ENCODE measurements at regions not wholly inside any gene's neighbourhood (a gene's known extent, or its start where the extent isn't known, plus 50 kb on each side); places are given as distances from the start of the nearest gene placed in this dataset.

GRCh38 chr3:46146548-46146947, 61.6 kb downstream of the CCR1 start:
- no peak for DNase-seq

- DNase-seq = no peak
Measured at GRCh38 chr3:46146021-46146420, 62.1 kb downstream of the CCR1 start.

GRCh38 chr3:46145147-46145546, 63.0 kb downstream of the CCR1 start:
- no peak for DNase-seq

- DNase-seq = no peak
Measured at GRCh38 chr3:46143951-46144473, 64.1 kb downstream of the CCR1 start.

- no peak for DNase-seq
Measured at GRCh38 chr3:46141813-46142212, 66.3 kb downstream of the CCR1 start.

GRCh38 chr3:46138581-46138980, 69.5 kb downstream of the CCR1 start:
- no peak for DNase-seq

GRCh38 chr3:46135475-46135874, 72.6 kb downstream of the CCR1 start:
- no peak for DNase-seq

- DNase-seq = no peak
Measured at GRCh38 chr3:46133285-46133684, 74.8 kb downstream of the CCR1 start.

GRCh38 chr3:46132565-46132964, 75.5 kb downstream of the CCR1 start:
- no peak for DNase-seq

GRCh38 chr3:46131884-46132450, 76.1 kb downstream of the CCR1 start:
- no peak for DNase-seq

- DNase-seq = no peak
Measured at GRCh38 chr3:46130631-46131310, 77.3 kb downstream of the CCR1 start.

- no peak for DNase-seq
Measured at GRCh38 chr3:46129588-46130272, 78.4 kb downstream of the CCR1 start.

- no peak for DNase-seq
Measured at GRCh38 chr3:46127503-46127902, 80.6 kb downstream of the CCR1 start.

- DNase-seq = no peak
Measured at GRCh38 chr3:46124216-46125177, 83.6 kb downstream of the CCR1 start.

- DNase-seq = no peak
Measured at GRCh38 chr3:46123646-46124045, 84.5 kb downstream of the CCR1 start.

- no peak for DNase-seq
Measured at GRCh38 chr3:46122091-46122490, 86.0 kb downstream of the CCR1 start.

- DNase-seq = no peak
Measured at GRCh38 chr3:46120983-46121382, 87.1 kb downstream of the CCR1 start.

GRCh38 chr3:46119709-46120498, 88.2 kb downstream of the CCR1 start:
- no peak for DNase-seq

- DNase-seq = no peak
Measured at GRCh38 chr3:46119253-46119652, 88.9 kb downstream of the CCR1 start.

- DNase-seq = no peak
Measured at GRCh38 chr3:46116996-46117395, 89.7 kb upstream of the XCR1 start.

- DNase-seq = no peak
Measured at GRCh38 chr3:46114323-46114988, 87.2 kb upstream of the XCR1 start.

- DNase-seq = no peak
Measured at GRCh38 chr3:46113608-46114007, 86.3 kb upstream of the XCR1 start.

Measured in activated effector memory CD4-positive, alpha-beta T cell treated with anti-CD3 and anti-CD28 coated beads, Interleukin-2, amount 50 U/mL, for 16 hours (primary cell).